ENCODE measurements at regions not wholly inside any gene's neighbourhood (a gene's known extent, or its start where the extent isn't known, plus 50 kb on each side); places are given as distances from the start of the nearest gene placed in this dataset.

GRCh38 chr13:73479856-73480255 lies 421.1 kb downstream of the KLF5 start:
- ChIA-PET POLR2A (no interaction called here), CTCF (no interaction called here)

DNA sequence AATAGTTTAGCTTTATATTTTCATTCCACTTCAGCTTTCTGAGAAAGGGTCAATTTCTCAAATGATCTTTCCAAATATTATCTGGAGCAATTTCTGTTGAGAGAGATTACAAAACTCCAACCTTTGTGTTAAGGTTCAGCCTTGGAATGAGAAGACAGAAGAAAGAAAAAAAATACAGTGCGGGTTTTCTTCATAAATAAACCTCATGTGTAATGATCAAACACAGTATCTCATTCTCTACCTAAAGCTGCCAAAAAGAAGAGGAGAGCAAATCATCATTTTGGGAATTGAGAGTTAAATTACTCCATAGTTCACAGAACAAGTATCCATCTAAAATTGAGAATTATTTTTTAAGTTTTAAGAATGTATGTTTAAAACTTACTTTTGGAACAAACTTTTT lies 420.5 kb downstream of the KLF5 start:
- ChIA-PET POLR2A (no interaction called here), CTCF (no interaction called here)

GRCh38 chr13:73477441-73477840 lies 418.6 kb downstream of the KLF5 start:
- ChIA-PET POLR2A (no interaction called here), CTCF (no interaction called here)

DNA sequence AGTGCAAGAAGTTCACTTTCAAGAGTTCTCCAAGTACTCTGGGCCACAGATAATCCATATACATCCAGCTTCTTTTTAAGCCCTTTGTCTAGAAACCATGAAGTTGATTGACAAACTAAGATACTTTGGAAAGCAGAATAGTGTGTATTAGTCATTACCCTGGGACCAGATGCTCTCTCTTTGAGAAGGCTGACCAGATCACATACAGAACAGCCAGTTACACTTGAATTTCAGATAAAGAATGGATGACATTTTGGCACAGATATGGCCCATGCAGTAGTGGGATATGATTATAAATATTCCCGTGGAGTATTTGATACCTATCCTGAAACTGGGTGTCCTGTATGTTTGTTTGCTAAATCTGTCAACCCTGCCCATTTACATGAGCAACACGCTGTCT lies 414.2 kb downstream of the KLF5 start:
- POLR2A ChIA-PET: no interaction called here
- CTCF ChIA-PET: no interaction called here

GRCh38 chr13:73467125-73467524 lies 408.3 kb downstream of the KLF5 start:
- CTCF ChIA-PET: no interaction called here
- POLR2A ChIA-PET: no interaction called here

DNA sequence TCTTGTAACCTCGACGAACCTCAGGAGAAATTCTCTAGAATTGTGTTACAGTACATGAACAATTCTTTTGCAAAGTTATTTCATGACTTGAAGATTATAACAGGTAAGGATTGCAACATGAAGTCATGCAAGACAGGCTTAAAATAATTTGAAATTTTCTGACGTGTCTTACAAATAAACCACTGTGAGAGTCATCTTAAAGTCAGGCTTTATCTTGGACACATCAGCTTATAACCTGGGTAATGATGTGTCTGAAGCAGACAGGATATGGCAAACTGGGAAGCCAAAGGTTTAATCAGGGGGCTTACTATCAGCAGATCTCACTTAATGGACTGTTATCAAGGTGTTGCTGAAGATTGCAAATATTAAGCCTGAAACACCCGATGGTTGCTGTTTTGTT lies 407.8 kb downstream of the KLF5 start:
- CTCF ChIA-PET: no interaction called here

DNA sequence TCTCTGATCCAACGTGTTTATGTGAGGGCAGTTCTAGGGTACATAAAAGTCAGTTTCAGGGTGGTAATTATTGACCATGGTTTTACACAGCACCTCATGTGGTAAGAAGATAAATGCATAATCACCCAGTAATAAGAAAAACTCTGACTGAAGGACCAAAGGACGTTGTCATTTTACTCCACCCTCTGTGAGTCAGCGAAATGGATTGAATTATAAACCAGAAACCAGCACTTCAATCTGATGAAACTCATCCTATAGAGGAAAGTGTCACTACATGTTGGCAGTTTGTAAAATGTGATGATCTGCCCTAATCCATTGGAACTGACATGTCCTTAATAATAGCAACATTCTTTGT lies 406.8 kb downstream of the KLF5 start:
- ChIA-PET CTCF (no interaction called here), POLR2A (no interaction called here)

More for the DNA sequence above, 407.8 kb downstream of the KLF5 start:
- POLR2A ChIA-PET: no interaction called here

- CTCF ChIA-PET: no interaction called here
Measured at GRCh38 chr13:73464758-73465616, 406.2 kb downstream of the KLF5 start.

GRCh38 chr13:73462241-73462640 lies 403.4 kb downstream of the KLF5 start:
- POLR2A ChIA-PET: no interaction called here
- CTCF ChIA-PET: no interaction called here

More at GRCh38 chr13:73464758-73465616, 406.2 kb downstream of the KLF5 start:
- POLR2A ChIA-PET: no interaction called here

DNA sequence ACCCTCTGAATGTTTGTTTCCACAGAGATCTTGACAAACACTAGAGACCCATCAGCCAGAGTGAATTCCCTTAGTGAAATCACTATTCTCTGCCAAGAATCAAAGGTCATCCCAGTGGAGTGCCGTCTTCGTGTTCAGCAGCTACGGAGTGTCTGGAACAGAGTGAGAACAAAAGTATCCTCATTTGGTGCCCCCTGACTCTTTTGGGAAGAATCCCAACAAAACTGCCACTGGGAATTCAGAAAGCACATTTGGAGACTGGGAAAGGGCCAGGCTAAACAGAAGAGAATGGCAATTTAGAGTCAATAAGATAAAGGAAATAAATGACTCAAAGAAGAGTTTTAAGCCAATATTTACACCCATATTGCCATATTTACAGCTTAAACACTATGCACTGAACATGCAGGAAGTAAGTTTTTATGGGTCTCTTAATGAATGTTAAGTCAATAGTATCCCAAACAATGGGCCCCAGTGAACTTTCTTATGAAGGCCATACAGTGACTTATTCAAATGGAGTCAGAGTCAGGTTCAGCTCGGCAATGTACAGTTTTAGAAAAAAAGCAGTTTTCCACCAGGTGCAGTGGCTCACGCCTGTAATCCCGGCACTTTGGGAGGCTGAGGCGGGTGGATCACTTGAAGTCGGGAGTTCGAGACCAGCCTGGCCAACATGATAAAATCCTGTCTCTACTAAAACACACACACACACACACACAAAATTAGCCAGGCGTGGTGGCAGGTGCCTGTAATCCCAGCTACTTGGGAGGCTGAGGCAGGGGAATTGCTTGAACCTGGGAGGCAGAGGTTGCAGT lies 392.6 kb downstream of the KLF5 start:
- CTCF ChIA-PET: no interaction called here
- POLR2A ChIA-PET: no interaction called here

- POLR2A ChIA-PET: no interaction called here
Measured at GRCh38 chr13:73450583-73450982, 391.8 kb downstream of the KLF5 start.

GRCh38 chr13:73449252-73449651 lies 390.4 kb downstream of the KLF5 start:
- ChIA-PET POLR2A (no interaction called here), CTCF (no interaction called here)

More at GRCh38 chr13:73450583-73450982, 391.8 kb downstream of the KLF5 start:
- CTCF ChIA-PET: no interaction called here

DNA sequence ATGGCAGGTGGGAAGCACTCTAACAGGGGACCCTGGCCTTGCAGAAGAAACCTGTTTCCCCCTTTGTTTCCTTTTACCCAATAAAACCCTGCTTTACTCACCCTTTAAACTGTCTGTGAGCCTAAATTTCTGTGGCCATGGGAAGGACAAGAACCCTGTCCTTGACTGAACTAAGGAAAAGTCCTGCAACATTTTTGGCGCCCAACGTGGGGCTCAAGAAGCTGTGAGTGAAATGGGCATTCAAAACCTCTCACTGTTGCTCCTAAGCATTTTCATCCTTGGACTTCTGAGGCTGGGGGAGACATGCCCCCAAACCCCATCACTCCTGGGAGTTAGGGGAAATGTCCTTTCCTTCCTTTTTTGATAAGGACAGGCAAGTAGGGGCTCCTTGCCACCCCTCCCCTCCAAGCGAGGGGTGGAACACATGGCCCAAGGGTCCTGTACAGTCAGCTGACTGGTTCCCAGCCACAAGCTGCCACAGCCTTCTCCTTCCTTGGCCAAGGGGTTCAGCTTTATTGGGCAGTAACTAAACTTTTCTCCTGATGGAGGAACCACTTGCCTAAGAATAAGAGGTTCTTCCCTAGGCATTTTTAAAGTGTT lies 381.6 kb downstream of the KLF5 start:
- CTCF ChIA-PET: no interaction called here
- POLR2A ChIA-PET: no interaction called here

DNA sequence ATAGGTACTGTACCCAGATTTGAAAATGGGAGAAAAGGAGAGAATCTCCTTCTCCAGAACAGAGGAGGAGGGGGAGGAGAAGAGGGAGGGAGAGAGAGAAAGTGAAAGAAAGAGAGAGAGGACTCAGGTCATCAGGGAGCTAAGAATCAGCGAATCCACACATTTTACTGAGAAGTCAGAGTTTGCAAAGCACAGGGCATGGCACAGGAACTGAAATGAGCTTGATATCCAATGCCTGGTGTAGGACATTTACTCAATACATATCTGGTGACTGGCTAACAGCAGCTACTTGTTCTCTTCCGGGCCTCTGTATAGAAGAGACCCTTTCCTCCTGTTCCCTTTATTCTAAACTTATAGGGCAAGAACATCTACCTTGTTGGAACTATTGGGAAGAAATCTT lies 375.1 kb downstream of the KLF5 start:
- ChIA-PET CTCF (no interaction called here), POLR2A (no interaction called here)

- CTCF ChIA-PET: no interaction called here
- POLR2A ChIA-PET: no interaction called here
Measured at GRCh38 chr13:73433458-73433857, 374.7 kb downstream of the KLF5 start.

GRCh38 chr13:73429701-73430100 lies 370.9 kb downstream of the KLF5 start:
- ChIA-PET CTCF (interaction anchor here (0.6 kb wide), 2 partner anchors 39 to 302 kb away, joined by 3 to 7 read pairs; no protein-coding TSS in a partner anchor), POLR2A (no interaction called here)

GRCh38 chr13:73428706-73429105 lies 369.9 kb downstream of the KLF5 start:
- POLR2A ChIA-PET: no interaction called here
- CTCF ChIA-PET: interaction anchor here (0.7 kb wide), 1 partner anchor 152 kb away, joined by 3 read pairs; no protein-coding TSS in a partner anchor

- POLR2A ChIA-PET: no interaction called here
- CTCF ChIA-PET: no interaction called here
Measured at GRCh38 chr13:73428137-73428536, 369.3 kb downstream of the KLF5 start.

DNA sequence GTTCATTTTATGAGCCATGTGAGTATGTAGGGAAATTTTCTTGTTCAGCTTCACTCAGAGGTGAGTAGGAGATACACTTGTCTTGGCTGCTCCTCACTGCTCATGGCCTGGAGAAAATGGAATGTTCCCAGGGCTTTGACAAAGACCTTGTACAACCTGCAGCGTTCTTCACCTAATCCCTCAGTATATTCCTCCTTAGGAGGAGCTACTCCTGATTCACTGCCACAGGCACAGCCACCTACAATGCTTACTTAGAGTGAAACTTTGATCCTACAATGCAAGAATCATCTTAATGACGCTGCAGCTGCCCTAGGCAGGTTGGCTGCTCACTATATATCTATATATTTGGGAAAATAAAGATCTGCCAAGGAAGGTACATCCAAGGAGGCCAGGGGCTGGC lies 364.2 kb downstream of the KLF5 start:
- ChIA-PET POLR2A (no interaction called here), CTCF (no interaction called here)

- POLR2A ChIA-PET: no interaction called here
- CTCF ChIA-PET: no interaction called here
Measured at GRCh38 chr13:73421310-73421912, 362.6 kb downstream of the KLF5 start.

DNA sequence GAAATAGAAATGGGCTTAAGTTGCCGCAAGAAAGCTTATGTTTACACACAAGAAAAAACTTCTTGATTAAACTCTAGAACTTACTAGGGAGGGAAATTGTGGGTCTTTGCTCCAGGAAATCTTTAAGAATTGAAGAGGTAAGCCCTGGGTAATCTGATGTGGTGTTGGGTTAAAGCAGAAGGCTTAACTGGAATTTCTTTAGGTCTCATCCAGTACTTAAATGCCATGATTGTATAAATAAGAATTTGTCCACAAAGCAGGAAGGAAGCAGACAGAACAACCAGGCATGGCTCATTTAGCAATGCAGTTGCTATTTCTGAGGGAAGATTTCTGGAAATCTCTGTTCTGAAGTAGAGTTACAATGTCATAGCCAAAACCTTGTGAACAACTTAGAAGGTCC lies 360.4 kb downstream of the KLF5 start:
- ChIA-PET POLR2A (no interaction called here), CTCF (no interaction called here)

Measured in activated CD8-positive, alpha-beta memory T cell treated with anti-CD3 and anti-CD28 coated beads for 36 hours (primary cell).